ENCODE measurements at regions not wholly inside any gene's neighbourhood (a gene's known extent, or its start where the extent isn't known, plus 50 kb on each side); places are given as distances from the start of the nearest gene placed in this dataset.

- H3K4me3 ChIP-seq (ENCODE audit: control insufficient read depth, low read depth, low read length) = no peak overlapping the region
- TF ChIP-seq CTCF (conservative IDR thresholded peaks at IDR 0.05; ENCODE audit: control insufficient read depth, insufficient read depth, low read depth, low read length) = no peak
- no peak for DNase-seq (ENCODE audit: low read depth)
These were observed 818.8 kb upstream of the TYRP1 start for GRCh38 chr9:11874414-11874813.

- DNase-seq (ENCODE audit: low read depth) = peak; percentile 17
- no peak overlapping the region for H3K4me3 ChIP-seq (ENCODE audit: control insufficient read depth, low read depth, low read length)
- TF ChIP-seq CTCF (conservative IDR thresholded peaks at IDR 0.05; ENCODE audit: control insufficient read depth, insufficient read depth, low read depth, low read length) = no peak
These were observed 800.8 kb upstream of the TYRP1 start for GRCh38 chr9:11892401-11892800.

DNA sequence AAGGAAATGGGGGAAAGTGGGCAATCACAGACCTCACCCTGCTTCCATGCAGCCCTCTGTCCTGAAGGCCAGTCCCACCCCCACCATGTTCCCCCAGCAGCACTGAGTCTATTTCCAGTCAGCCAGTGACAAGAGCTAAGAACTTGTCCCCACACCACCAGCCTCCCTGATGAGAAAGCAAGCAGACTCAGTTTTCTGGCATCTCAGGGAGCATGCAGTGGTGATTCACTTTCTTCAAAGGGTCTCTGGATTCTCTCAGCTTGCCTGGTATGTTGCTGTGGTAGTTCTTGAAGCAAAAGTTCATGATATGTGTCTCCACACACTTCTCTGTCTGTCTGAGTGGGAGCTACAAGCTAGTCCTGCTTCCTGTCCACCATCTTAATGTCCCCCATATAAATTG is 799.9 kb upstream of the TYRP1 start:
- no peak overlapping the region for H3K4me3 ChIP-seq (ENCODE audit: control insufficient read depth, low read depth, low read length)
- TF ChIP-seq CTCF (conservative IDR thresholded peaks at IDR 0.05; ENCODE audit: control insufficient read depth, insufficient read depth, low read depth, low read length) = no peak
- DNase-seq (ENCODE audit: low read depth) = peak; percentile 63

DNA sequence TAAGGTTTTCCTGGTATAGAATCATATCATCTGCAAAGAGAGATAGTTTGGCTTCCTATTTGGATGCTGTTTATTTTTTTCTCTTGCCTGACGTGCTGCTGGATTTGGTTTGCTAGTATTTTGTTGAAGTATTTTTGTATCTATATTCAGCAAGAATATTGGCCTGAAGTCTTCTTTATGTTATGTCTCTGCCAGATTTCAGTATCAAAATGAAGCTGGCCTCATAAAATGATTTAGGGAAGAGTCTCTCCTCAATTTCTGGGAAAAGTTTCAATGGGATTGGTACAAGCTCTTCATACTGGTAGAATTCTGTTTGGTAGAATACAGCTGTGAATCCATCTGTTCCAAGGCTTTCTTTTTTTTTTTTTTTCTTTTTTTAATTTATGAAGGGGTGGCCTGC is 799.0 kb upstream of the TYRP1 start:
- no peak for DNase-seq (ENCODE audit: low read depth)
- H3K4me3 ChIP-seq (ENCODE audit: control insufficient read depth, low read depth, low read length) = no peak overlapping the region
- TF ChIP-seq CTCF (conservative IDR thresholded peaks at IDR 0.05; ENCODE audit: control insufficient read depth, insufficient read depth, low read depth, low read length) = no peak

DNA sequence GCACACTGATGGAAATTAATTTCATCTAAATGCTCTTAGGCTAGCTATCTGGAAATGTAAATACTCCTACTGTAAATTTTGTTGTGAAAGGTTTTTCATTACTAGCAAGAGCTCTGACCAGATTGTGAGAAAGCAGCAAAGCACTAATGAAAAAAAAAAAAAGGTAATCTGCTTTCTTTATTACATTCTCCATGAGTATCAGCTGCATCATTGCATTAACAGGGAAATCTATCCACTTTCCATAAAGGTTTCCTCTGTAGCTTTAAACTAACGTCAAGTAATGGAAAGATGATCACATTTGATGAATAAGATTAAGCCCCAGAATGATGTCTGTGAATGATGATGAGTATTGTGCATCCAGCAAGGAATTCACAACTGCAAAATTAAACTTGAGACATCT is 790.6 kb upstream of the TYRP1 start:
- no peak overlapping the region for H3K4me3 ChIP-seq (ENCODE audit: control insufficient read depth, low read depth, low read length)
- DNase-seq (ENCODE audit: low read depth) = no peak
- no peak for TF ChIP-seq CTCF (conservative IDR thresholded peaks at IDR 0.05; ENCODE audit: control insufficient read depth, insufficient read depth, low read depth, low read length)

DNA sequence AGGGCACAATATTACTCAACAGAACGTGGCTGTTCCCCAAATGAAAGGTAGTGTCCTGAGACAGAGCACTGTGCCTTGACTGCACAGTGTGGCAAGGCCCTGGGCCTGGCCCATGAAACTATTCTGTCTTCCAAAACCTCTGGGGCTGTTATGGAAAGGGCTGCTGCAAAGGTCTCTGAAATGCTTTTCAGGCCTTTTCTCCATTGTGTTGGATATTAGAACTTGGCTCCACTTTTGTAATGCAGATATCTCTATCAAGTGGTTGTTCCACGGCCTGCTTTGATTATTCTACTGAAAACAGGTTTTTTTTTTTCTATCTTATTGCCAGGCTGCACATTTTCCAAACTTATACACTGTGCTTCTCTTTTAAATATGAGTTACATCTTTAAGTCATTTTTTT is 777.5 kb upstream of the TYRP1 start:
- TF ChIP-seq CTCF (conservative IDR thresholded peaks at IDR 0.05; ENCODE audit: control insufficient read depth, insufficient read depth, low read depth, low read length) = no peak
- no peak for DNase-seq (ENCODE audit: low read depth)
- H3K4me3 ChIP-seq (ENCODE audit: control insufficient read depth, low read depth, low read length) = no peak overlapping the region

- no peak for TF ChIP-seq CTCF (conservative IDR thresholded peaks at IDR 0.05; ENCODE audit: control insufficient read depth, insufficient read depth, low read depth, low read length)
- no peak for DNase-seq (ENCODE audit: low read depth)
These were observed 764.3 kb upstream of the TYRP1 start for GRCh38 chr9:11928871-11929321.

More at GRCh38 chr9:11928871-11929321, 764.3 kb upstream of the TYRP1 start:
- H3K4me3 ChIP-seq (ENCODE audit: control insufficient read depth, low read depth, low read length) = no peak overlapping the region
